Endodermal cell (in vitro differentiated cells): ENCODE measurements at regions not wholly inside any gene's neighbourhood (a gene's known extent, or its start where the extent isn't known, plus 50 kb on each side); places are given as distances from the start of the nearest gene placed in this dataset.

Source experiments
- DNase-seq: peaks from one replicate; pipeline ENCODE4 v3.0.0-alpha.2; 2017
- H3K27ac ChIP-seq: 2 replicates; pipeline ENCODE4 v1.5.1; 2013; ENCODE audit warnings: mild to moderate bottlenecking, low read depth, low read length, moderate library complexity
- H3K27me3 ChIP-seq: 2 replicates; pipeline ENCODE4 v1.6.1; 2013; ENCODE audit warnings: mild to moderate bottlenecking, low read length, moderate library complexity; ENCODE audit not compliant: insufficient read depth, control insufficient read depth, poor library complexity, severe bottlenecking
- H3K36me3 ChIP-seq: 2 replicates; pipeline ENCODE4 v1.7.0; 2013; ENCODE audit warnings: mild to moderate bottlenecking, low read length, moderate library complexity; ENCODE audit not compliant: control insufficient read depth, insufficient read depth
- H3K4me1 ChIP-seq: one replicate; pipeline ENCODE4 v1.7.0; 2013; ENCODE audit warnings: low read length; ENCODE audit not compliant: control insufficient read depth, insufficient read depth
- H3K4me3 ChIP-seq: 2 replicates; pipeline ENCODE4 v1.5.1; 2013; ENCODE audit warnings: mild to moderate bottlenecking, low read length, moderate library complexity
- H3K9ac ChIP-seq: 2 replicates; pipeline ENCODE4 v1.6.1; 2013; ENCODE audit warnings: mild to moderate bottlenecking, low read length, moderate library complexity; ENCODE audit not compliant: poor library complexity, severe bottlenecking; ENCODE audit errors: extremely low read depth
- H3K9me3 ChIP-seq: 2 replicates; pipeline ENCODE4 v1.6.1; 2013; ENCODE audit warnings: mild to moderate bottlenecking, low read length, moderate library complexity; ENCODE audit not compliant: control insufficient read depth
- H3K27ac Mint-ChIP-seq: 2 replicates; pipeline ENCODE4 v1.8.0; 2020; ENCODE audit warnings: mixed read lengths
- H3K27me3 Mint-ChIP-seq: 2 replicates; pipeline ENCODE4 v1.8.0; 2021; ENCODE audit warnings: mild to moderate bottlenecking, mixed read lengths; ENCODE audit not compliant: insufficient read depth
- H3K36me3 Mint-ChIP-seq: 2 replicates; pipeline ENCODE4 v1.8.0; 2020; ENCODE audit warnings: low read depth, mixed read lengths
- H3K4me1 Mint-ChIP-seq: 2 replicates; pipeline ENCODE4 v1.8.0; 2020; ENCODE audit warnings: mixed read lengths
- H3K4me3 Mint-ChIP-seq: 2 replicates; pipeline ENCODE4 v1.8.0; 2020; ENCODE audit warnings: mild to moderate bottlenecking, moderate library complexity, mixed read lengths
- H3K9me3 Mint-ChIP-seq: 2 replicates; pipeline ENCODE4 v1.8.0; 2020; ENCODE audit warnings: mild to moderate bottlenecking, mixed read lengths
- CTCF ChIP-seq: fragments of 200-600 bp; sonication (generic); conservative IDR thresholded peaks from 2 replicates; pipeline ENCODE4 v1.5.0; 2021; ENCODE audit warnings: antibody characterized with exemption, mild to moderate bottlenecking
- WGBS, 2 experiments: methylation state at CpG; one replicate each; pipeline versions ENCODE4 v1.1.5 to v1.1.7; 2013; ENCODE audit warnings: missing lambda C conversion rate in 2 of 2, mixed read lengths in 1 of 2; ENCODE audit not compliant: insufficient coverage in 1 of 2, insufficient read length in 1 of 2; 5-methylcytosine and 5-hydroxymethylcytosine counted together

GRCh38 chr2:21836261-21836660 lies 712.5 kb downstream of the TDRD15 start:
- H3K36me3 Mint-ChIP-seq: no peaks in the 10 kb centered on the region

GRCh38 chr2:21836719-21837118 lies 713.0 kb downstream of the TDRD15 start:
- 87 to 100% methylated on average over 1 of the region's 1 CpG for WGBS, 2 experiments
- peaks cover 12% of the 10 kb centered on the region for H3K4me1 Mint-ChIP-seq
- no peak overlapping the region for H3K27ac ChIP-seq
- no peaks in the 10 kb centered on the region for H3K27me3 Mint-ChIP-seq
- no peaks in the 10 kb centered on the region for H3K36me3 Mint-ChIP-seq
- no peak overlapping the region for H3K4me3 ChIP-seq
- TF ChIP-seq CTCF: no peak
- no peaks in the 10 kb centered on the region for H3K9me3 ChIP-seq
- H3K27me3 ChIP-seq: no peaks in the 10 kb centered on the region
- no peak overlapping the region for H3K9ac ChIP-seq
- no peak overlapping the region for H3K27ac Mint-ChIP-seq
- H3K36me3 ChIP-seq: no peaks in the 10 kb centered on the region
- no peak for DNase-seq
- no peak overlapping the region for H3K4me3 Mint-ChIP-seq
- peaks cover 4% of the 10 kb centered on the region for H3K4me1 ChIP-seq
- H3K9me3 Mint-ChIP-seq: no peaks in the 10 kb centered on the region

More at GRCh38 chr2:21836261-21836660, 712.5 kb downstream of the TDRD15 start:
- Histone ChIP-seq H3K9ac (no peak overlapping the region), H3K4me3 (no peak overlapping the region), H3K4me1 (peaks cover under 1% of the 10 kb centered on the region), H3K27ac (no peak overlapping the region), H3K27me3 (no peaks in the 10 kb centered on the region), H3K9me3 (no peaks in the 10 kb centered on the region), H3K36me3 (no peaks in the 10 kb centered on the region)
- Mint-ChIP-seq H3K27ac (no peak overlapping the region), H3K9me3 (no peaks in the 10 kb centered on the region), H3K4me1 (peaks cover 8% of the 10 kb centered on the region), H3K27me3 (no peaks in the 10 kb centered on the region), H3K4me3 (no peak overlapping the region)
- no peak for DNase-seq
- TF ChIP-seq CTCF: no peak
- WGBS, 2 experiments: 97 to 100% methylated on average over 1 to 3 of the region's 3 CpGs

GRCh38 chr2:21837168-21837960 lies 713.6 kb downstream of the TDRD15 start:
- Histone ChIP-seq H3K36me3 (no peaks in the 10 kb centered on the region), H3K4me3 (no peak overlapping the region), H3K9ac (no peak overlapping the region), H3K4me1 (peaks cover 4% of the 10 kb centered on the region), H3K27ac (no peak overlapping the region), H3K27me3 (no peaks in the 10 kb centered on the region), H3K9me3 (no peaks in the 10 kb centered on the region)
- H3K27ac Mint-ChIP-seq: no peak overlapping the region
- no peaks in the 10 kb centered on the region for H3K27me3 Mint-ChIP-seq
- H3K9me3 Mint-ChIP-seq: no peaks in the 10 kb centered on the region
- DNase-seq: no peak
- whole genome bisulfite sequencing, 2 experiments: 86% methylated on average over 4 of the region's 5 CpGs; no CpG with 5 or more reads in 1 of the 2 experiments
- no peak overlapping the region for H3K4me3 Mint-ChIP-seq
- TF ChIP-seq CTCF: no peak
- peaks cover 13% of the 10 kb centered on the region for H3K4me1 Mint-ChIP-seq
- no peaks in the 10 kb centered on the region for H3K36me3 Mint-ChIP-seq
